ENCODE measurements at regions not wholly inside any gene's neighbourhood (a gene's known extent, or its start where the extent isn't known, plus 50 kb on each side); places are given as distances from the start of the nearest gene placed in this dataset.

DNA sequence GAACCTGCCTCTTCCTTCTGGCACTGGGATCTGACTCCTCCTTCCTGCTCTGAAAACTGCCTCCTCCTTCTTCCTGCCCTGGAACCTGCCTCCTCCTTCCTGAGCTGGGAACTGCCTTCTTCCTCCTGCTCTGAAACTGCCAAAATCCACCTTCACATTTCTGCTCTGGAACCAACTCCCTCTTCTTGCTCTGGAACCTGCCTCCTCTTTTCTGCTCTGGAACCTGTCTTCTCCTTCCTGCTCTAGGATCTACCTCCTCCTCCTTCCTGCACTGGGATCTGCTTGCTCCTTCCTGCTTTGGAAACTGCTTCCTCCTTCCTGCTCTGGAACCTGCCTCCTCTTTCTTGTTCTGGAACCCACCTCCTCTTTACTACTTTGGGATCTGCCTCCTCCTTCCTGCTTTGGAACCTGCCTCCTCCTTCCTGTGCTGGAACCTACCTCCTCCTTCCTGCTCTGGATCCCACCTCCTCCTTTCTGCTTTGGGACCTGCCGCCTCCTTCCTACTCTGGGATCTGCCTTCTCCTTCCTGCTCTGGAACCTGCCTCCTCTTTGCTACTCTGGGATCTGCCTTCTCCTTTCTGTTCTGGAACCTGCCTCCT, 315.5 kb downstream of the PRL start:
- no peak overlapping the region for H3K27ac ChIP-seq (ENCODE audit: insufficient read depth, low read depth, low read length)
- no peak overlapping the region for H3K4me2 ChIP-seq (ENCODE audit: insufficient read depth, low read length)
- no peaks in the 10 kb centered on the region for H3K9me3 ChIP-seq (replicated peaks; ENCODE audit: control insufficient read depth, insufficient read depth, low read length)
- no peaks in the 10 kb centered on the region for H4K20me1 ChIP-seq (replicated peaks; ENCODE audit: control insufficient read depth, extremely low read depth, insufficient read depth, low read length)
- dilution Hi-C loops (cut with MboI; ENCODE audit: extremely low pct_ligation_motif_present, low sequenced_read_pairs): no loop called here
- H3K4me1 ChIP-seq (ENCODE audit: control insufficient read depth, extremely low read depth, insufficient read depth, low read length): peaks cover 11% of the 10 kb centered on the region
- H3K9ac ChIP-seq (replicated peaks; ENCODE audit: extremely low read depth, insufficient read depth, low read length): no peak overlapping the region
- H3K4me3 ChIP-seq (replicated peaks in 1 of 3; ENCODE audit: insufficient read depth in 1 of 3, low read depth in 1 of 3, low read length in 3 of 3): no peak overlapping the region
- TF ChIP-seq POLR2A (IDR thresholded peaks at IDR 0.05; ENCODE audit: low read depth, low read length): no peak
- TF ChIP-seq, protein P1, sequence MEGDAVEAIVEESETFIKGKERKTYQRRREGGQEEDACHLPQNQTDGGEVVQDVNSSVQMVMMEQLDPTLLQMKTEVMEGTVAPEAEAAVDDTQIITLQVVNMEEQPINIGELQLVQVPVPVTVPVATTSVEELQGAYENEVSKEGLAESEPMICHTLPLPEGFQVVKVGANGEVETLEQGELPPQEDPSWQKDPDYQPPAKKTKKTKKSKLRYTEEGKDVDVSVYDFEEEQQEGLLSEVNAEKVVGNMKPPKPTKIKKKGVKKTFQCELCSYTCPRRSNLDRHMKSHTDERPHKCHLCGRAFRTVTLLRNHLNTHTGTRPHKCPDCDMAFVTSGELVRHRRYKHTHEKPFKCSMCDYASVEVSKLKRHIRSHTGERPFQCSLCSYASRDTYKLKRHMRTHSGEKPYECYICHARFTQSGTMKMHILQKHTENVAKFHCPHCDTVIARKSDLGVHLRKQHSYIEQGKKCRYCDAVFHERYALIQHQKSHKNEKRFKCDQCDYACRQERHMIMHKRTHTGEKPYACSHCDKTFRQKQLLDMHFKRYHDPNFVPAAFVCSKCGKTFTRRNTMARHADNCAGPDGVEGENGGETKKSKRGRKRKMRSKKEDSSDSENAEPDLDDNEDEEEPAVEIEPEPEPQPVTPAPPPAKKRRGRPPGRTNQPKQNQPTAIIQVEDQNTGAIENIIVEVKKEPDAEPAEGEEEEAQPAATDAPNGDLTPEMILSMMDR (IDR thresholded peaks at IDR 0.05; ENCODE audit: extremely low read depth in 1 of 2, insufficient read depth in 1 of 2, low read depth in 1 of 2, low read length in 2 of 2): no peak
- H2AFZ ChIP-seq (ENCODE audit: low read depth, low read length): no peak overlapping the region
- H3K27me3 ChIP-seq (ENCODE audit: control insufficient read depth in 2 of 2, insufficient read depth in 2 of 2, low read length in 2 of 2): no peaks in the 10 kb centered on the region
- no TSS peak for BruUV-seq (replicated peaks)
- FAIRE-seq (no peak), DNase-seq (ENCODE audit: low read depth, low spot score) (no peak)
- peaks cover 4 to 5% of the 10 kb centered on the region in 2 experiments for H3K36me3 ChIP-seq (ENCODE audit: control insufficient read depth in 2 of 2, extremely low read depth in 1 of 2, insufficient read depth in 2 of 2, low read length in 2 of 2)
- ChIA-PET CTCF (no interaction called here), POLR2A (no interaction called here)
- no peaks in the 10 kb centered on the region for H3K9me1 ChIP-seq (replicated peaks; ENCODE audit: control insufficient read depth, extremely low read depth, insufficient read depth, low read length)
- no peaks in the 10 kb centered on the region for H3K79me2 ChIP-seq (ENCODE audit: control insufficient read depth, insufficient read depth, low read length)
- intact Hi-C loops (cut with micrococcal nuclease): loop anchor here (10.0 kb wide), 1 partner anchor 463 kb away; no protein-coding TSS in a partner anchor

- FAIRE-seq (no peak), DNase-seq (ENCODE audit: low read depth, low spot score) (peak; percentile 49)
- no peaks in the 10 kb centered on the region for H3K9me1 ChIP-seq (replicated peaks; ENCODE audit: control insufficient read depth, extremely low read depth, insufficient read depth, low read length)
- no peak overlapping the region for H3K27ac ChIP-seq (ENCODE audit: insufficient read depth, low read depth, low read length)
- H3K27me3 ChIP-seq (ENCODE audit: control insufficient read depth in 2 of 2, insufficient read depth in 2 of 2, low read length in 2 of 2): no peaks in the 10 kb centered on the region
- no peak overlapping the region for H3K4me3 ChIP-seq (replicated peaks in 1 of 3; ENCODE audit: insufficient read depth in 1 of 3, low read depth in 1 of 3, low read length in 3 of 3)
- dilution Hi-C loops (cut with MboI; ENCODE audit: extremely low pct_ligation_motif_present, low sequenced_read_pairs) (no loop called here), intact Hi-C loops (cut with micrococcal nuclease) (loop anchor here (10.0 kb wide), 1 partner anchor 461 kb away; no protein-coding TSS in a partner anchor)
- peak overlapping the region; percentile 55 for H3K4me2 ChIP-seq (ENCODE audit: insufficient read depth, low read length)
- no peaks in the 10 kb centered on the region for H3K9me3 ChIP-seq (replicated peaks; ENCODE audit: control insufficient read depth, insufficient read depth, low read length)
- H3K9ac ChIP-seq (replicated peaks; ENCODE audit: extremely low read depth, insufficient read depth, low read length): no peak overlapping the region
- no peaks in the 10 kb centered on the region for H3K79me2 ChIP-seq (ENCODE audit: control insufficient read depth, insufficient read depth, low read length)
- H4K20me1 ChIP-seq (replicated peaks; ENCODE audit: control insufficient read depth, extremely low read depth, insufficient read depth, low read length): no peaks in the 10 kb centered on the region
- peaks cover 4 to 5% of the 10 kb centered on the region in 2 experiments for H3K36me3 ChIP-seq (ENCODE audit: control insufficient read depth in 2 of 2, extremely low read depth in 1 of 2, insufficient read depth in 2 of 2, low read length in 2 of 2)
- POLR2A ChIA-PET: no interaction called here
- CTCF ChIA-PET: no interaction called here
- peaks cover 33% of the 10 kb centered on the region for H3K4me1 ChIP-seq (ENCODE audit: control insufficient read depth, extremely low read depth, insufficient read depth, low read length)
- TF ChIP-seq GATA2 (IDR thresholded peaks at IDR 0.05; ENCODE audit: insufficient read depth, insufficient read length, low read depth, low read length): peak; percentile 43
- TF ChIP-seq, protein P1 (IDR thresholded peaks at IDR 0.05; ENCODE audit: extremely low read depth in 1 of 2, insufficient read depth in 1 of 2, low read depth in 1 of 2, low read length in 2 of 2): no peak
- no peak for TF ChIP-seq POLR2AphosphoS5 (IDR thresholded peaks at IDR 0.05; ENCODE audit: insufficient read depth, low read depth, low read length)
- TF ChIP-seq, protein P2, sequence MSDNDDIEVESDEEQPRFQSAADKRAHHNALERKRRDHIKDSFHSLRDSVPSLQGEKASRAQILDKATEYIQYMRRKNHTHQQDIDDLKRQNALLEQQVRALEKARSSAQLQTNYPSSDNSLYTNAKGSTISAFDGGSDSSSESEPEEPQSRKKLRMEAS (IDR thresholded peaks at IDR 0.05; ENCODE audit: insufficient read depth, insufficient read length): no peak
- no peak for TF ChIP-seq JUN (IDR thresholded peaks at IDR 0.05; ENCODE audit: borderline replicate concordance, insufficient read depth, insufficient read length, low read depth)
- no peak for TF ChIP-seq EZH2 (IDR thresholded peaks at IDR 0.05; ENCODE audit: borderline replicate concordance, low read depth, low read length, severe bottlenecking)
- TF ChIP-seq FOS (IDR thresholded peaks at IDR 0.05; ENCODE audit: borderline replicate concordance, insufficient read depth, low read length): peak; percentile 16
- no peak for TF ChIP-seq MYC (IDR thresholded peaks at IDR 0.05; ENCODE audit: low read depth, low read length)
- no peak overlapping the region for H2AFZ ChIP-seq (ENCODE audit: low read depth, low read length)
- BruUV-seq (replicated peaks): no TSS peak
Measured at GRCh38 chr6:21984135-21984534, 312.7 kb downstream of the PRL start.

Data from endothelial cell of umbilical vein (primary cell).